Stimulated activated CD8-positive, alpha-beta memory T cell treated with anti-CD3 and anti-CD28 coated beads, Interleukin-7, amount 100 ng/mL, for 48 hours (primary cell): ENCODE measurements at regions not wholly inside any gene's neighbourhood (a gene's known extent, or its start where the extent isn't known, plus 50 kb on each side); places are given as distances from the start of the nearest gene placed in this dataset.

Experiments used
- DNase-seq, 2 donors: peaks; one replicate each; pipeline ENCODE4 v3.0.0-alpha.2; 2020; ENCODE audit warnings: low read depth in 1 of 2; ENCODE audit errors: extremely low read depth in 1 of 2

GRCh38 chr10:130834573-130834972, 476.9 kb downstream of the TCERG1L start:
- no peak for DNase-seq

GRCh38 chr10:130835068-130835467, 476.5 kb downstream of the TCERG1L start:
- DNase-seq = no peak

- no peak for DNase-seq
These were observed 475.2 kb downstream of the TCERG1L start for GRCh38 chr10:130836344-130836743.

- no peak for DNase-seq
These were observed 468.4 kb downstream of the TCERG1L start for GRCh38 chr10:130843051-130843653.

GRCh38 chr10:130844310-130844709, 467.2 kb downstream of the TCERG1L start:
- no peak for DNase-seq

GRCh38 chr10:130847170-130847569, 464.4 kb downstream of the TCERG1L start:
- DNase-seq = no peak

- DNase-seq = no peak
These were observed 462.7 kb downstream of the TCERG1L start for GRCh38 chr10:130848855-130849254.

- no peak for DNase-seq
These were observed 457.4 kb downstream of the TCERG1L start for GRCh38 chr10:130854151-130854550.

GRCh38 chr10:130857631-130858295, 453.8 kb downstream of the TCERG1L start:
- no peak for DNase-seq

GRCh38 chr10:130858626-130859025, 452.9 kb downstream of the TCERG1L start:
- no peak for DNase-seq

GRCh38 chr10:130859427-130859826, 452.1 kb downstream of the TCERG1L start:
- no peak for DNase-seq

- DNase-seq = no peak
These were observed 449.4 kb downstream of the TCERG1L start for GRCh38 chr10:130862122-130862521.

- DNase-seq = no peak
These were observed 448.9 kb downstream of the TCERG1L start for GRCh38 chr10:130862626-130863025.

- DNase-seq = no peak
These were observed 448.5 kb downstream of the TCERG1L start for GRCh38 chr10:130863044-130863443.

GRCh38 chr10:130864961-130865818, 446.3 kb downstream of the TCERG1L start:
- DNase-seq = no peak

GRCh38 chr10:130866857-130867256, 444.7 kb downstream of the TCERG1L start:
- DNase-seq = no peak

GRCh38 chr10:130867446-130868194, 443.9 kb downstream of the TCERG1L start:
- DNase-seq = no peak

- DNase-seq = no peak
These were observed 442.2 kb downstream of the TCERG1L start for GRCh38 chr10:130869179-130869841.

GRCh38 chr10:130871406-130871805, 440.1 kb downstream of the TCERG1L start:
- DNase-seq = no peak

- DNase-seq = no peak
These were observed 437.9 kb downstream of the TCERG1L start for GRCh38 chr10:130873636-130874035.

GRCh38 chr10:130875116-130875515, 436.4 kb downstream of the TCERG1L start:
- DNase-seq = no peak
